ENCODE measurements at regions not wholly inside any gene's neighbourhood (a gene's known extent, or its start where the extent isn't known, plus 50 kb on each side); places are given as distances from the start of the nearest gene placed in this dataset.
A peak's percentile ranks its signal among the peaks of the same experiment; 100 is the strongest.

GRCh38 chr7:17463511-17464085 is 165.1 kb downstream of the AHR start:
- H3K79me2 ChIP-seq, result no peaks in the 10 kb centered on the region
- no peaks in the 10 kb centered on the region for H3K9me3 ChIP-seq (ENCODE audit: low read depth)
- H3K4me1 ChIP-seq (ENCODE audit: insufficient read depth), result no peaks in the 10 kb centered on the region
- no peak for DNase-seq (ENCODE audit: low spot score)
- no peak overlapping the region for H3K27ac ChIP-seq
- 96% methylated on average over 5 of the region's 5 CpGs for WGBS (ENCODE audit: low lambda C conversion rate, missing lambda C conversion rate)
- H2AFZ ChIP-seq, result no peak overlapping the region
- no peaks in the 10 kb centered on the region for H3K36me3 ChIP-seq (replicated peaks; ENCODE audit: insufficient read depth, low read depth)
- H4K20me1 ChIP-seq (ENCODE audit: insufficient read depth, poor library complexity, severe bottlenecking), result no peaks in the 10 kb centered on the region
- TF ChIP-seq CTCF (IDR thresholded peaks at IDR 0.05; ENCODE audit: poor library complexity) (no peak), EZH2phosphoT487 (IDR thresholded peaks at IDR 0.05; ENCODE audit: low read depth, severe bottlenecking, unreplicated experiment) (no peak), EZH2 (IDR thresholded peaks at IDR 0.05; ENCODE audit: borderline replicate concordance) (no peak)
- no peak overlapping the region for H3K4me2 ChIP-seq
- H3K4me3 ChIP-seq, result no peak overlapping the region
- H3K27me3 ChIP-seq, result no peaks in the 10 kb centered on the region
- H3K9me2 ChIP-seq (replicated peaks; ENCODE audit: insufficient read depth), result no peaks in the 10 kb centered on the region

- peaks cover 8% of the 10 kb centered on the region for H3K9me3 ChIP-seq (ENCODE audit: low read depth)
- H3K27ac ChIP-seq, result peak overlapping the region; percentile 17
- TF ChIP-seq CTCF (IDR thresholded peaks at IDR 0.05; ENCODE audit: poor library complexity) (no peak), EZH2 (IDR thresholded peaks at IDR 0.05; ENCODE audit: borderline replicate concordance) (no peak), EZH2phosphoT487 (IDR thresholded peaks at IDR 0.05; ENCODE audit: low read depth, severe bottlenecking, unreplicated experiment) (no peak)
- H3K79me2 ChIP-seq, result no peaks in the 10 kb centered on the region
- H4K20me1 ChIP-seq (ENCODE audit: insufficient read depth, poor library complexity, severe bottlenecking), result no peaks in the 10 kb centered on the region
- no peaks in the 10 kb centered on the region for H3K36me3 ChIP-seq (replicated peaks; ENCODE audit: insufficient read depth, low read depth)
- H3K27me3 ChIP-seq, result no peaks in the 10 kb centered on the region
- no peaks in the 10 kb centered on the region for H3K4me1 ChIP-seq (ENCODE audit: insufficient read depth)
- no peak overlapping the region for H3K4me3 ChIP-seq
- DNase-seq (ENCODE audit: low spot score), result no peak
- H3K4me2 ChIP-seq, result peak overlapping the region; percentile 38
- WGBS (ENCODE audit: low lambda C conversion rate, missing lambda C conversion rate), result 61% methylated on average over 7 of the region's 7 CpGs
- H3K9me2 ChIP-seq (replicated peaks; ENCODE audit: insufficient read depth), result no peaks in the 10 kb centered on the region
- H2AFZ ChIP-seq, result no peak overlapping the region
Measured at GRCh38 chr7:17466216-17466615, 167.8 kb downstream of the AHR start.

GRCh38 chr7:17467386-17467945 is 169.0 kb downstream of the AHR start:
- WGBS (ENCODE audit: low lambda C conversion rate, missing lambda C conversion rate), result 77% methylated on average over 6 of the region's 6 CpGs
- H3K9me3 ChIP-seq (ENCODE audit: low read depth), result peaks cover 8% of the 10 kb centered on the region
- H3K27ac ChIP-seq, result no peak overlapping the region
- no peaks in the 10 kb centered on the region for H3K4me1 ChIP-seq (ENCODE audit: insufficient read depth)
- no peak for TF ChIP-seq CTCF (IDR thresholded peaks at IDR 0.05; ENCODE audit: poor library complexity)
- no peak for TF ChIP-seq EZH2 (IDR thresholded peaks at IDR 0.05; ENCODE audit: borderline replicate concordance)
- no peak for TF ChIP-seq EZH2phosphoT487 (IDR thresholded peaks at IDR 0.05; ENCODE audit: low read depth, severe bottlenecking, unreplicated experiment)
- DNase-seq (ENCODE audit: low spot score), result no peak
- H3K4me3 ChIP-seq, result no peak overlapping the region
- no peak overlapping the region for H2AFZ ChIP-seq
- H3K27me3 ChIP-seq, result no peaks in the 10 kb centered on the region
- no peak overlapping the region for H3K4me2 ChIP-seq
- H3K79me2 ChIP-seq, result no peaks in the 10 kb centered on the region
- no peaks in the 10 kb centered on the region for H3K36me3 ChIP-seq (replicated peaks; ENCODE audit: insufficient read depth, low read depth)
- no peaks in the 10 kb centered on the region for H3K9me2 ChIP-seq (replicated peaks; ENCODE audit: insufficient read depth)
- H4K20me1 ChIP-seq (ENCODE audit: insufficient read depth, poor library complexity, severe bottlenecking), result no peaks in the 10 kb centered on the region
